Epithelial cell of proximal tubule (primary cell): ENCODE measurements at regions not wholly inside any gene's neighbourhood (a gene's known extent, or its start where the extent isn't known, plus 50 kb on each side); places are given as distances from the start of the nearest gene placed in this dataset.

Source experiments
- DNase-seq: peaks from one replicate; pipeline ENCODE4 v3.0.0-alpha.2; 2011; ENCODE audit warnings: low read depth
- H3K4me3 ChIP-seq: 2 replicates; pipeline ENCODE4 v1.5.1; 2011; ENCODE audit warnings: low read depth, mild to moderate bottlenecking, low read length
- CTCF ChIP-seq: conservative IDR thresholded peaks from 2 replicates; pipeline ENCODE4 v1.5.1; 2012; ENCODE audit warnings: low read depth, mild to moderate bottlenecking, low read length

GRCh38 chr7:10845225-10845624 lies 128.4 kb upstream of the PHF14 start:
- no peak overlapping the region for H3K4me3 ChIP-seq
- no peak for DNase-seq
- TF ChIP-seq CTCF: no peak

GRCh38 chr7:10855583-10855982 lies 118.1 kb upstream of the PHF14 start:
- no peak overlapping the region for H3K4me3 ChIP-seq
- TF ChIP-seq CTCF: no peak
- DNase-seq: no peak

GRCh38 chr7:10860516-10860915 lies 113.2 kb upstream of the PHF14 start:
- H3K4me3 ChIP-seq: no peak overlapping the region
- no peak for DNase-seq
- no peak for TF ChIP-seq CTCF

- no peak for TF ChIP-seq CTCF
- H3K4me3 ChIP-seq: no peak overlapping the region
- no peak for DNase-seq
These were observed 110.2 kb upstream of the PHF14 start for GRCh38 chr7:10863476-10863875.

GRCh38 chr7:10874666-10875065 lies 99.0 kb upstream of the PHF14 start:
- DNase-seq: no peak
- no peak overlapping the region for H3K4me3 ChIP-seq
- TF ChIP-seq CTCF: no peak

GRCh38 chr7:10875080-10875479 lies 98.6 kb upstream of the PHF14 start:
- no peak for DNase-seq
- H3K4me3 ChIP-seq: no peak overlapping the region
- TF ChIP-seq CTCF: no peak

- no peak overlapping the region for H3K4me3 ChIP-seq
- no peak for DNase-seq
- no peak for TF ChIP-seq CTCF
These were observed 84.8 kb upstream of the PHF14 start for GRCh38 chr7:10888861-10889260.
